ENCODE measurements at regions not wholly inside any gene's neighbourhood (a gene's known extent, or its start where the extent isn't known, plus 50 kb on each side); places are given as distances from the start of the nearest gene placed in this dataset.

GRCh38 chr1:229812693-229813092, 186.6 kb downstream of the URB2 start:
- TF ChIP-seq ATF2 (CRISPR knock-in tag; IDR thresholded peaks at IDR 0.05; ENCODE audit: borderline replicate concordance, low read depth) (no peak), TCF7 (CRISPR knock-in tag; IDR thresholded peaks at IDR 0.05; ENCODE audit: low read depth) (no peak), CTCF (IDR thresholded peaks at IDR 0.05) (no peak), USF2 (CRISPR knock-in tag; IDR thresholded peaks at IDR 0.05) (no peak), CBFB (CRISPR knock-in tag; IDR thresholded peaks at IDR 0.05; ENCODE audit: low read depth) (no peak), NFYB (CRISPR knock-in tag; conservative IDR thresholded peaks at IDR 0.05; ENCODE audit: low read depth) (no peak), ZNF232 (CRISPR knock-in tag; IDR thresholded peaks at IDR 0.05) (no peak), TEAD4 (CRISPR knock-in tag; IDR thresholded peaks at IDR 0.05) (no peak)
